ENCODE measurements at regions not wholly inside any gene's neighbourhood (a gene's known extent, or its start where the extent isn't known, plus 50 kb on each side); places are given as distances from the start of the nearest gene placed in this dataset.
"Not testable (repeated sequence)": the region's sequence is repeated elsewhere in the genome, so short reads cannot be mapped to it uniquely, and the experiment has no call there.

GRCh38 chr3:82595530-82595929 lies 834.1 kb upstream of the GBE1 start:
- DNase-seq, result no peak

- DNase-seq, result peak; percentile 22 to 69
Observed at GRCh38 chr3:82587174-82587573, 825.7 kb upstream of the GBE1 start.

GRCh38 chr3:82586414-82586813 lies 825.0 kb upstream of the GBE1 start:
- no peak for DNase-seq

GRCh38 chr3:82586002-82586401 lies 824.6 kb upstream of the GBE1 start:
- peak; percentile 10 to 17 for DNase-seq

GRCh38 chr3:82585591-82585990 lies 824.1 kb upstream of the GBE1 start:
- not testable (repeated sequence) for DNase-seq

GRCh38 chr3:82584861-82585260 lies 823.4 kb upstream of the GBE1 start:
- not testable (repeated sequence) for DNase-seq

- DNase-seq, result not testable (repeated sequence)
Observed at GRCh38 chr3:82584415-82584814, 823.0 kb upstream of the GBE1 start.

GRCh38 chr3:82581350-82581749 lies 819.9 kb upstream of the GBE1 start:
- no peak for DNase-seq

GRCh38 chr3:82572721-82573120 lies 811.3 kb upstream of the GBE1 start:
- DNase-seq, result no peak

- DNase-seq, result peak; percentile 21 to 38
Observed at GRCh38 chr3:82568776-82569338, 807.4 kb upstream of the GBE1 start.

GRCh38 chr3:82567029-82567600 lies 805.7 kb upstream of the GBE1 start:
- DNase-seq, result no peak

- DNase-seq, result no peak
Observed at GRCh38 chr3:82562896-82563295, 801.5 kb upstream of the GBE1 start.

- DNase-seq, result no peak
Observed at GRCh38 chr3:82561784-82562183, 800.3 kb upstream of the GBE1 start.

- DNase-seq, result no peak
Observed at GRCh38 chr3:82558081-82558480, 796.6 kb upstream of the GBE1 start.

- peak; percentile 18 to 30 for DNase-seq
Observed at GRCh38 chr3:82556113-82556512, 794.7 kb upstream of the GBE1 start.

- DNase-seq, result not testable (repeated sequence)
Observed at GRCh38 chr3:82542556-82542955, 781.1 kb upstream of the GBE1 start.

- no peak for DNase-seq
Observed at GRCh38 chr3:82521657-82522056, 760.2 kb upstream of the GBE1 start.

- DNase-seq, result no peak
Observed at GRCh38 chr3:82520846-82521245, 759.4 kb upstream of the GBE1 start.

- DNase-seq, result peak; percentile 98
Observed at GRCh38 chr3:82509951-82510603, 748.6 kb upstream of the GBE1 start.

GRCh38 chr3:82509106-82509842 lies 747.8 kb upstream of the GBE1 start:
- peak; percentile 58 to 78 for DNase-seq

GRCh38 chr3:82506204-82506603 lies 744.8 kb upstream of the GBE1 start:
- no peak for DNase-seq

- no peak for DNase-seq
Observed at GRCh38 chr3:82505079-82505756, 743.8 kb upstream of the GBE1 start.

- DNase-seq, result no peak
Observed at GRCh38 chr3:82498186-82498585, 736.7 kb upstream of the GBE1 start.
